DMS114 treated with DMSO at 0.1 percent for 48 hours (cell line): ENCODE measurements at regions not wholly inside any gene's neighbourhood (a gene's known extent, or its start where the extent isn't known, plus 50 kb on each side); places are given as distances from the start of the nearest gene placed in this dataset.

Experiments used
- DNase-seq: peaks from one replicate; lab custom pipeline; 2025; ENCODE audit not compliant: unreplicated experiment; lab: John Stamatoyannopoulos, UW

DNA sequence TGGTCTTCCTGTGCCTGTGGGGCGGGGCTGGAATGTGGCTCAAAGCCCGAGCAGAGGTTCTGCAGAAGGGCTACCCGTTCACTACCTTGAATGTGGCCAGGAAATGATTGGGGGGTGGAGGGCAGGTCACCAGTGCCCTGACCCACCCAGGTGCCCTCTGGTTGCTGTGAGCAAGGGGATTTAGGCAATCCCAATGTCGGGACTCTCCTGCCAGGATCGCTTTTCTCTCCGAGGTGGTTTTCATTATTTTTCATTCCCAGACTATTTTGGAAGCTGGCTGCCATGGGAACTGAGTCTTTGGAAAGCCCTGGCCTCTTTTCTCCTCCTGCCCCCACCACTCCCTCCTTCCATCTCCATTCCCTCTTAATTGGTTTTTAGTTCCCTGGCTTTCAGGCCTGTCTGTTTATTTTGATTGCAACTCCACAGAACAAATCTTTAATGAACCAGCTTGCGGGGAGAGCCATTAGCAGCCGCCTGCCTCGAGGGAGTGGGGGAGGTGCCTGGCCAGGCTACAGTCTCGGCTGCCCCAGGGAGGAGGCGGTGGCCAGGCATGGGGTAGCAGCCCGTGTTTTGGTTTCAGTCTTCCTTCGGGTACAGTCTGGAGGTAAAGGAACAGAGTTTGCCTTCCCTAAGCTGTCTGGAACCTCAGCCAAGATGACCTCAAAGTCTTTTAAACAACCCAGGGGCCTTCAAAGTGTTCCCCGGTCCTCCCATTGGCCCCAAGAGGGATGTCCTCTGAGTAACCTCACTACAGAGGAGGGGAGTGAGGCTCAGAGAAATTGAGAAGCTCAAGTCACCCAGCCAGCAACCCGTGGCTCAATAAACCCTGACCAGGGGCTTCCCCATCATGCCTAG, 114.4 kb upstream of the HAAO start:
- DNase-seq: no peak

DNA sequence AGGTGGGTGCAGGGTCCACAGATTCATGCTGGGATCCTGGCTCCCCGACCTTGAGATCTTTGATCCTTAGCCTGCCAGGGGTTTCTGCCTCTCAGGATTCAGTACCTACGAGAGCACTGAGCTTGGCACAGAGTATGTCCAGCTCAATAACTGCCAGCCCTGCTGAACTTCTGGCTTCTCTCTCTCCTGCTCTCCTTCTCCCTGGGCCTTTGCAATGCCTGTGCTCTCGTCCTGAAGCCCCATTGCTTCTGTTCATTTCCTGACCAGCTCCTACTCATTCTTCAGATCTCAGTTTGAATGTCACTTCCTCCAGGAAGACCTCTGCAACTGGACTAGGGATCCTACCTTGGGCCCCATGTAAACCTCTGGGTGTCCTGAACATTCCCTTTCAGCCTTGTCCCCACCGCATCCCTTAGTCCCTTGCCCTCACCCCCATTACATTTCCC, 113.8 kb upstream of the HAAO start:
- no peak for DNase-seq

- DNase-seq: no peak
These were observed 113.1 kb upstream of the HAAO start for GRCh38 chr2:42905341-42906110.

DNA sequence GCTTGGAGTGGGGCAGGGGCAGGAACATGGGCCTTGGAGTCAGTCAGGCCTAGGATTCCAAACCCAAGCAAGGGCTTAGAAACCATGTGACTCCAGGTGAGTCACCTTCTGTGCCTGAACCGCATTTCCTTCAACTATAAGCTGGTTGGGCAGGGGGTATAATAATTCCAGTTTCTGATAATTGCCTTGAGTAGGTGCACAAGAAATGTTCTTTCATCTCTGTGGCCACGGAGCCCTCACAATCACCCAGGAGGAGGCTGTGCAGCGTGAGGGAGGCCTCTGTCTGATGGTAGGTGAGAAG, 112.1 kb upstream of the HAAO start:
- DNase-seq: no peak

DNA sequence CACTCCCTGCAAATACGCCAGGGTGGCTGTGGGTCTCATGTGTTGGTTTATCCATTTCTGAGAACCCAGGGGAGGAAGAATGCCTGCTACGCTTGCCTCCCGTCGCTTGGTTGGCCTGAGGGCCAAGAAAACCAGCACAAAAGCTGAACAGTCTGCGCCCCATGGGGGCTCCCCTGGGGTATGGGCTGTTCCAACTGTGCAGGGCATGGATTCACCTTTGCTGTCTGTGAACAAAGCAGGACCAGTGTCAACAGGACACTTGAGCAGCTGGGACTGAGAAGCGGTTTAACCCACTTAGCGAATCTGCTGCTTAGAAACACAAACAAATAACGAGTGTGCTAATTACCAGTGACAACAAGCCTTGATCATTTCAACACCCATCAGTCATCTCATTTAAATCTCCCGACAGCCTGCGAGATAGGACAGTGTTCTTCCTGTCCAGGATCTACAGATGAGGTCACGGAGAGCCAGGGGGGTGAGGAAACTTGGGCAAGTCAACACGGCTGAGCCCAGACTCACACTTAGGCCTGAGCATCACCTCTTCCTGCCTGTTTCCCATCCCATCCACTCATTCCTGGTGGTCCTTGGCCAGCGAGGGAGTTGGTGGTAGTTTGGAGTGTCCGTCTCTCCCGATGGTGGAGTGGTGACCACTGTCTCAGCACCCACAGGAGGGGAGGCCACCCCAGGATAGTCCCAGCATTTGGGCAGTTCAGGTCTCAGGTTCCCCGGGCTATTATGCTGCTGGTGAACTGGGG, 111.6 kb upstream of the HAAO start:
- no peak for DNase-seq

DNA sequence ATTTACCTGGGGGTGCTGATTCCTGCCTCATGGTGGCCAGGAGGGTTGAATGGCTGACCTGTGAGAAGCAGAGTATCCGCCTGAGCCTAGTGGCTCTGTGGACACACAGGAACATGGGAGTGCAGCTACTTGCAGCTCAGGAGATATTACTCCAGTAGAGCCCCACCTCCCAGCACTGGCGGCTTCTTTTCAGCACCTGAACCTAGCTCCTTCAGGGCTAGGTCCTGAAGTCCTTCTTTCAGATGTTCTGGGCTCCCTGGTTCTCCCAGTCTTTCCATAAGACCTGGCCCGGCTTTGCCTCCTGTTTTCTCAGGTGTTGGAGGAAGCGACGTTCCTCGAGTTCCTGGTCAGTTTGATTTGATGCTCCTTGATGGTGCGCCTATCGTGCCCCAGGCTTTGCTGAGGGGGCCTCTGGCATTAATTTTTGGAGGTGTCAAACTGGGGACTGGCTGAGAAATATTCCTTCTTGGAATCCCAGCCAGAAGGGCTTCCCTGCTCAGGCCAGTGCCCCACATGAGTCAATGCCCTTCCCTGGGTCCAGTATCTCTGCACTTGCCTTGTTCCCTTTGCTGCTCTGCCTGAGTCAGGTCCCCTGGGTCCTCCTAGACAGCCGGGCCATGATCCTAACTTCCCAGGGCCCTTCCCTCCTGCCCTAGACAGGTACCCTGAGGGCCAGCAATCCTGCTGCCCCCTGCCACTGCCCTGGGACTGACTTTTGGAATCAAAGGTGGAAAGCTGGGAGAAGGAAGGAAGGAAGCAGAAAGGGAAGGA, 110.7 kb upstream of the HAAO start:
- DNase-seq: no peak

- no peak for DNase-seq
These were observed 108.8 kb upstream of the HAAO start for GRCh38 chr2:42901076-42901640.

GRCh38 chr2:42900289-42900891, 108.0 kb upstream of the HAAO start:
- no peak for DNase-seq

GRCh38 chr2:42897358-42897757, 105.0 kb upstream of the HAAO start:
- no peak for DNase-seq

DNA sequence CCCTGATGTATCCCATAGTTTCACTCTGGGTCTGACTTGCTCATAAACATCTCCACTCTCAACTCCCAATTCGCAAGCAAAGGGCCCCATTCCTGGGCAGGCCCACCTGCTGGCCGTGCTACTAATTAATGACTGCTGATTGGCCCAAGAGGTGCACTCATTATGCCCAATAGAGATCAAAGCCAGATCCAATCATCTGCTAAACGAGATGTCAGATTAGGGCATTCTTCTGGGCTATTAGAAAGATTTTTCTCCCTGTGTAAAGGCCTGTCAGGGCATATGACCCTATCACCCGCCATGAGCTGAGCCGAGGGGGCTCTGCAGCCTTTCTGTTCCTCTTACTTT, 103.4 kb upstream of the HAAO start:
- DNase-seq: no peak

DNA sequence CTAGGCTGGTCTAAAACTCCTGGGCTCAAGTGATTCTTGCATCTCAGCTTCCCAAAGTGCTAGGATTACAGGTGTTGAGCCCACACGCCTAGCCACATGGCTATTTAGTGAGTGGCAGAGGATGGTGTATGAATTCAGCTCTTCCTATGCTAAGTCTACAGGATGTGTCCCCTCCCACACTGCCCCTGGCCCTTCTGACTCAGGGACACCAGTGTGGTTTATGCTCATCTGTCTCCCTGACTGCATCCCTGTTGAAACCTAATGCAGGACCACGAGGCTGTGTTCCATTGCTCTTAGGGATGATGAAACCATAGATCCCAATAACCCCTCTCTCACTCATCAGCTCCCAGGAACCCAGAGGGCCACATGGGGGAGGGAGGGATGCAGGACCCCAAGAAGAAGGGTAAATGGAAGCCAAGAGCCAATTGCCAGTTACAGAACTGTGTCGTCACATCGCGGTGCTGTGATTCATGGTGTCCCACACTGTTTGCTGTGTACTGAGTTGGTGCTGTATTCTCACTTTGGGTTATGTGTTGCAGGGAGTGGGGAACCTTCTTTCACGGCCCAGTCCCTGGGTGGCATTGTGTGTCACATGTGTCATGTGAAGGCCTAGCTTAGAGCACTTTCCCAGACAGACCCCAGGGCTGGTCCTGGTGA, 102.9 kb upstream of the HAAO start:
- no peak for DNase-seq

GRCh38 chr2:42893047-42893758, 100.8 kb upstream of the HAAO start:
- DNase-seq: no peak

DNA sequence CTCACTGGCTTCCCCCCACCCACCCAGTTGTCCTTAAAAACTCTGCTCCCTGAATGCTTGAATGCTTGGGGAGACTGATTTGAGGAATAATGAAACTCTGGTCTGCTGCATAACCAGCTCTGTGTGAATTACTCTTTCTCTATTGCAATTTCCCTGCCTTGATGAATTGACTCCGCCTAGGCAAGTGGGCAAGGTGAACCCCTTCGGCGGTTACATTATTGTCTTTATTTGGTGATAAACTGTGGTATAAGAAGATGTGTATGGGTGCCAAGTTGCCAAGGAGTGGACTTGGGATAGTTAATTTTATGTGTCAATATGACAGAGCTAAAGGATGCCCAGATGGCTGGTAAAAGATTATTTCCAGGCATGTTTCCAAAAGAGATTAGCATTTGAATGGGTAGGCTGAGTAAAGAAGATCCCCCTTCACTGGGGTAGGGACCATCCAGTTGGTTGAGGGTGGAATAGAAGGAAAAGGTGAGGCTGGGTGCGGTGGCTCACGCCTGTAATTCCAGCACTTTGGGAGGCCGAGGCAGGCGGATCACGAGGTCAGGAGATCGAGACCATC, 98.5 kb upstream of the HAAO start:
- no peak for DNase-seq

DNA sequence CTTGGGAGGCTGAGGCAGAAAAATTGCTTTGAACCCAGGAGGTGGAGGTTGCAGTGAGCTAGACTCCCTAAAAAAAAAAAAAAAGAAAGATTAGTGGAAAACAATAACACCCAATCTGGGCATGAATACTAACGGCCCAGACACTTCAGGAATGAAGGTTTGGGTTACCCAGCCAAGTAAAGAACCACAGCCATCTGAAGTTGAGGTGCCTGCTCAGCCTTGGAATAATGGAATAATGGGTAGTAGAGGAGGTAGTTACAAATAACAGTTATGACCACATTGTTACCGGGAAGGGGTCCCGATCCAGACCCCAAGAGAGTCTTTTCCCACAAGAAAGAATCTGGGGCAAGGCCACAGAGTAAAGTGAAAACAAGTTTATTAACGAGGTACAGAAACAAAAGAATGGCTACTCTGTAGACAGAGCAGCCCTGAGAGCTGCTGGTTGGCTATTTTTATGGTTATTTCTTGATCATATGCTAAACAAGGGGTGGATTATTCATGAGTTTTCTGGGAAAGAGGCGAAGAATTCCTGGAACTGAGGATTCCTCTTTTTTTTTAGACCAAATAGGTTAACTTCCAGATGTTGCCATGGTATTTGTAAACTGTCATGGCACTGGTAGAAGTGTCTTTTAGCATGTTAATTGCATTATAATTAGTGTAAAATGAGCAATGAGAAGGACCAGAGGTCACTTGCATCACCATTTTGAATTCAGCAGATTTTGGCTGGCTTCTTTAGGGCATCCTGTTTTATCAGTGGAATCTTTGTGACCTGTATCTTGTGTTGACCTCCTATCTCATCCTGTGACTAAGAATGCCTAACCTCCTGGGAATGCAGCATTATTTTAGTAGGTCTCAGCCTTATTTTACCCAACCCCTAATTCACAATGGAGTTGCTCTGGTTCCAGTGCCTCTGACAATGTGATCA, 96.2 kb upstream of the HAAO start:
- no peak for DNase-seq

DNA sequence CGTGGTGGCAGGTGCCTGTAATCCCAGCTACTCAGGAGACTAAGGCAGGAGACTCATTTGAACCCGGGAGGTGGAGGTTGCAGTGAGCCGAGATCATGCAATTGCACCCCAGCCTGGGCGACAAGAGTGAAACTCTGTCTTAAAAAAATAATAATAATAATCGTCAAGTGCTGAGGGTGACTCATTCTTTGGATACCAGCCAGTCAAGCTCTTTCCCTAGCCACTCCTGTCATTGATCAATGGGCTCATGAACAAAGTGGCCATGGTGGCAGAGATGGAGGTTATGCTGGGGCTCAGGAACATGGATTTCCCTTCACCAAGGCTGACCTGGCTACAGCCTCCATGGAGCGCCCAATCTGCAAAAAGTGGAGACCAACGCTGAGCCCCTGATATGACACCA, 94.5 kb upstream of the HAAO start:
- DNase-seq: no peak

DNA sequence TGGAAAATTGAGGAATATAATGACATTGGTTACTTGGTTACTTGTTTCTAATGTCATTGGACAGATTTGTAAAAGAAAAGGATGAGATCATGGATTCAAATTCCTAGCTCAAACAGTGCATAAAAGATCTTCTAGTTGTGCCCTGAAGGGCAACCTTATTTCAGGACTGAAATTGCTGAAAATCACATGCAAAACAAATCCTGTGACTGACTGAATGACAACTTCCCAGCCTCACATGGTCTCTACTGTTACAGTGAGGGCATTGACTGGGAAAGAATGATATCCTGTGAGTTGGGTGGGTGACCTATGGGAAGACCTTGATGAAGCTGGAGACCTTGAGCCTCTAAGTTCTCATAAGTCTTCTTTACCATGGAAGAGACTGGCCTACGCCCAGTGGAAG, 90.4 kb upstream of the HAAO start:
- no peak for DNase-seq

- DNase-seq: no peak
These were observed 89.3 kb upstream of the HAAO start for GRCh38 chr2:42881732-42882131.
